ENCODE measurements at regions not wholly inside any gene's neighbourhood (a gene's known extent, or its start where the extent isn't known, plus 50 kb on each side); places are given as distances from the start of the nearest gene placed in this dataset.

DNA sequence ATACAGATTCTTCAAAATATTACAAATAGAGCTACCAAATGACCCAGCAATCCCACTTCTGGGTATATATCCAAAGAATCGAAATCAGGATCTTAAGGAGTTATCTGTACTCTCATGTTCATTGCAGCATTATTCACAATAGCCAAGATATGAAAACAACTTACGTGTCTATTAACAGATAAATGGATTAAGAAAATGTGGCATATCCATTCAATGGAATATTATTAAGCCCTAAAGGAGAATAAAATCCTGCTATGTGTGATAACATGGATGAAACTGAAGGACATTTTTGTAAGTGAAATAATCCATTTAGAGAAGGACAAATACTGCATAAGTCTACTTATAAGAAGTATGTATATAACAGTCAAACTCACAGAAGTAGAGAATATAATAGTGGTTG lies 450.6 kb downstream of the TMEM232 start:
- TF ChIP-seq ZFX (IDR thresholded peaks at IDR 0.05) = no peak
- TF ChIP-seq, protein P1, sequence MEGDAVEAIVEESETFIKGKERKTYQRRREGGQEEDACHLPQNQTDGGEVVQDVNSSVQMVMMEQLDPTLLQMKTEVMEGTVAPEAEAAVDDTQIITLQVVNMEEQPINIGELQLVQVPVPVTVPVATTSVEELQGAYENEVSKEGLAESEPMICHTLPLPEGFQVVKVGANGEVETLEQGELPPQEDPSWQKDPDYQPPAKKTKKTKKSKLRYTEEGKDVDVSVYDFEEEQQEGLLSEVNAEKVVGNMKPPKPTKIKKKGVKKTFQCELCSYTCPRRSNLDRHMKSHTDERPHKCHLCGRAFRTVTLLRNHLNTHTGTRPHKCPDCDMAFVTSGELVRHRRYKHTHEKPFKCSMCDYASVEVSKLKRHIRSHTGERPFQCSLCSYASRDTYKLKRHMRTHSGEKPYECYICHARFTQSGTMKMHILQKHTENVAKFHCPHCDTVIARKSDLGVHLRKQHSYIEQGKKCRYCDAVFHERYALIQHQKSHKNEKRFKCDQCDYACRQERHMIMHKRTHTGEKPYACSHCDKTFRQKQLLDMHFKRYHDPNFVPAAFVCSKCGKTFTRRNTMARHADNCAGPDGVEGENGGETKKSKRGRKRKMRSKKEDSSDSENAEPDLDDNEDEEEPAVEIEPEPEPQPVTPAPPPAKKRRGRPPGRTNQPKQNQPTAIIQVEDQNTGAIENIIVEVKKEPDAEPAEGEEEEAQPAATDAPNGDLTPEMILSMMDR (IDR thresholded peaks at IDR 0.05 in 2 of 3, conservative IDR thresholded peaks at IDR 0.05 in 1 of 3; ENCODE audit: borderline replicate concordance in 1 of 3, insufficient read depth in 1 of 3, low read depth in 2 of 3, low read length in 2 of 3) = no peak
